ENCODE measurements at regions not wholly inside any gene's neighbourhood (a gene's known extent, or its start where the extent isn't known, plus 50 kb on each side); places are given as distances from the start of the nearest gene placed in this dataset.

DNA sequence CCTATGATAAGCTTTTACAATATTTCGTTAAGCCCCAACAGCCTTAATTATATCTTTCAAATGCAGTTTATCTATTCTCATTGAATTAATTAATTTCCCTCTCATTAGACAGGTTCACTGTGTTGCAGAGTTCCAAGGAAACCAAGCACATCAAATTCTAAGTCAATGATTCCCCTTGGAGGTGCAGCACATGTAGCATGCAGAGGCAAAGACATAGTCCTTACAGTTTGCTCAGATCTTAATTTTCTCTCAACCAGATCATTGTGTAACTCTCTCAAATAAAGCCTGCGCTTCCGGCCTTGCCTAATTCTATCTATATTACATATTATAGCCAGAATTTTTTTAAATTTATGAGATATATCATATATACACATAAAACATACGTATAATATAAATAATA lies 205.4 kb downstream of the GRIA2 start:
- Histone ChIP-seq H3K4me3 (no peak overlapping the region), H3K4me1 (no peaks in the 10 kb centered on the region), H3K9me3 (peaks cover 3% of the 10 kb centered on the region), H3K27me3 (no peaks in the 10 kb centered on the region), H3K27ac (no peak overlapping the region), H3K36me3 (no peaks in the 10 kb centered on the region)
- ATAC-seq (no peak), DNase-seq (no peak)
- intact Hi-C loops (cut with DNase I), result no loop called here
- TF ChIP-seq, protein P1, sequence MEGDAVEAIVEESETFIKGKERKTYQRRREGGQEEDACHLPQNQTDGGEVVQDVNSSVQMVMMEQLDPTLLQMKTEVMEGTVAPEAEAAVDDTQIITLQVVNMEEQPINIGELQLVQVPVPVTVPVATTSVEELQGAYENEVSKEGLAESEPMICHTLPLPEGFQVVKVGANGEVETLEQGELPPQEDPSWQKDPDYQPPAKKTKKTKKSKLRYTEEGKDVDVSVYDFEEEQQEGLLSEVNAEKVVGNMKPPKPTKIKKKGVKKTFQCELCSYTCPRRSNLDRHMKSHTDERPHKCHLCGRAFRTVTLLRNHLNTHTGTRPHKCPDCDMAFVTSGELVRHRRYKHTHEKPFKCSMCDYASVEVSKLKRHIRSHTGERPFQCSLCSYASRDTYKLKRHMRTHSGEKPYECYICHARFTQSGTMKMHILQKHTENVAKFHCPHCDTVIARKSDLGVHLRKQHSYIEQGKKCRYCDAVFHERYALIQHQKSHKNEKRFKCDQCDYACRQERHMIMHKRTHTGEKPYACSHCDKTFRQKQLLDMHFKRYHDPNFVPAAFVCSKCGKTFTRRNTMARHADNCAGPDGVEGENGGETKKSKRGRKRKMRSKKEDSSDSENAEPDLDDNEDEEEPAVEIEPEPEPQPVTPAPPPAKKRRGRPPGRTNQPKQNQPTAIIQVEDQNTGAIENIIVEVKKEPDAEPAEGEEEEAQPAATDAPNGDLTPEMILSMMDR (IDR thresholded peaks at IDR 0.05), result no peak

DNA sequence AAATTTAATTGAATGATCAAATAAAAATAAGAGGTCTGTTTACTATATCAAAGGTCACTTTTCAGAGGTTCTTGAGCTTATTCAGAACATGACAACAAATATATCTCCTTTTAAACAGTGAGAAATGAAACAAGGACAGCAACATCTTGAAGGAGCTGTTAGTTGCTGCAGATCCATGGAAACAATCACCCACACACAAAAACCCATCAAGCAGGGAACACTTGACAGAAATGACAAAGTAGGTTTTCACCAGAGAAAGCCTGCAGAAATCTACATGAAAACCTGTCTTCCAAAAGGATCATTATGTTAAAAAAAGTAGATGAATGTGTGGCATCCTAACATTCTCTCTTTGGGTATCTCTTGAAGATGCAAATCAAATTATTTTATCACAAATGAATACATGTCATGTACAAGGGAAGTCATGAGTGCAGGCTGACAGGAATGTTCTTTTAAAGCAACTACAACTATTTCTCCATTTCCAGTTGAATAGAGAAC lies 203.0 kb downstream of the GRIA2 start:
- Histone ChIP-seq H3K4me3 (no peak overlapping the region), H3K9me3 (peaks cover 3% of the 10 kb centered on the region), H3K27ac (no peak overlapping the region), H3K4me1 (no peaks in the 10 kb centered on the region), H3K27me3 (no peaks in the 10 kb centered on the region), H3K36me3 (no peaks in the 10 kb centered on the region)
- DNase-seq, result no peak
- TF ChIP-seq, protein P1 (IDR thresholded peaks at IDR 0.05), result no peak
- intact Hi-C loops (cut with DNase I), result no loop called here
- ATAC-seq, result no peak

DNA sequence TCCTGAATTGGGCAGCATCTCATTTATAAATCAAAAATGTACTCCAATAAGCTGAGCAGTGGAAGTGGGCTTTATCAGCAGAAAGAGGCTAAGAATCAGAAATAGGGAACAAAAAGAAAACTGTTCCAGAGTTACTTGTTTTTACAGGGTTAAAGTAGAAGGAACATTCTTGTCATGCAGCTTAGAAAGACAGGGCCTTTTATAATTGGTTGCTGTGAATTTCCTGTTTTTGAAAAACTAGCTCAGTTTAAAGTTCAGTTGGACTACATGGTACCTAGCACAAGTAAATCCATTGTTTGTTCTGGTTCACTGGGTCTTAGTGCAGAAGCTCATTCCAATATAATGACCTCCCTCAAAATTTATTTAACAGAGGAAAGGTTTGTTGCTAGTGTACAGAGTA lies 200.8 kb downstream of the GRIA2 start:
- no peaks in the 10 kb centered on the region for H3K27me3 ChIP-seq
- no peak overlapping the region for H3K4me3 ChIP-seq
- no peaks in the 10 kb centered on the region for H3K4me1 ChIP-seq
- TF ChIP-seq, protein P1 (IDR thresholded peaks at IDR 0.05), result no peak
- no peaks in the 10 kb centered on the region for H3K9me3 ChIP-seq
- ATAC-seq (no peak), DNase-seq (no peak)
- H3K27ac ChIP-seq, result no peak overlapping the region
- H3K36me3 ChIP-seq, result no peaks in the 10 kb centered on the region
- intact Hi-C loops (cut with DNase I), result no loop called here
